Liver (tissue), 7 donors: ENCODE measurements at regions not wholly inside any gene's neighbourhood (a gene's known extent, or its start where the extent isn't known, plus 50 kb on each side); places are given as distances from the start of the nearest gene placed in this dataset.
A peak's percentile ranks its signal among the peaks of the same experiment; 100 is the strongest.

ENCODE experiments used
- DNase-seq: peaks from one replicate; pipeline ENCODE4 v3.0.0-alpha.2; 2017; ENCODE audit warnings: low spot score
- H3K27ac ChIP-seq, 2 donors: one replicate each; pipeline ENCODE4 v1.7.0; 2013; ENCODE audit warnings: inconsistent platforms in 2 of 2, low read length in 2 of 2, control low read depth in 1 of 2, low read depth in 1 of 2, mild to moderate bottlenecking in 1 of 2
- H3K27me3 ChIP-seq, 4 donors: one replicate each; pipeline versions ENCODE4 v1.6.1 to v1.7.0; 2013; ENCODE audit warnings: low read length in 3 of 4, inconsistent platforms in 1 of 4, mild to moderate bottlenecking in 1 of 4, moderate library complexity in 1 of 4; ENCODE audit not compliant: control insufficient read depth in 4 of 4, insufficient read depth in 4 of 4
- H3K36me3 ChIP-seq, 4 donors: one replicate each; pipeline versions ENCODE4 v1.6.1 to v1.7.0; 2013; ENCODE audit warnings: low read length in 3 of 4, mild to moderate bottlenecking in 3 of 4, low read depth in 1 of 4, moderate library complexity in 1 of 4; ENCODE audit not compliant: control insufficient read depth in 4 of 4, insufficient read depth in 3 of 4
- H3K4me1 ChIP-seq, 4 donors: one replicate each; pipeline versions ENCODE4 v1.6.1 to v1.7.0; 2013; ENCODE audit warnings: low read length in 3 of 4, mild to moderate bottlenecking in 3 of 4, moderate library complexity in 1 of 4; ENCODE audit not compliant: control insufficient read depth in 4 of 4, insufficient read depth in 4 of 4
- H3K4me3 ChIP-seq, 3 donors: one replicate each; pipeline versions ENCODE4 v1.6.1 to v1.7.0; 2013; ENCODE audit warnings: low read length in 3 of 3, control low read depth in 1 of 3, low read depth in 1 of 3, mild to moderate bottlenecking in 1 of 3
- H3K9ac ChIP-seq, 2 donors: one replicate each; pipeline ENCODE4 v1.7.0; 2013; ENCODE audit warnings: low read length in 2 of 2, mild to moderate bottlenecking in 2 of 2, moderate library complexity in 2 of 2, control low read depth in 1 of 2, low read depth in 1 of 2
- H3K9me3 ChIP-seq, 4 donors: one replicate each; pipeline versions ENCODE4 v1.6.1 to v1.7.0; 2013; ENCODE audit warnings: low read length in 3 of 4; ENCODE audit not compliant: control insufficient read depth in 4 of 4
- EGR1 ChIP-seq, 2 donors: IDR thresholded peaks; 2 replicates each; pipeline ENCODE4 v1.6.1; 2016 to 2018; ENCODE audit warnings: antibody characterized with exemption in 2 of 2, low read depth in 2 of 2
- FOXA1 ChIP-seq: IDR thresholded peaks from 2 replicates; pipeline ENCODE4 v1.6.1; 2016; ENCODE audit warnings: antibody characterized with exemption
- GABPA ChIP-seq, 2 donors: IDR thresholded peaks in 1 of 2; conservative IDR thresholded peaks in 1 of 2; 2 replicates each; pipeline ENCODE4 v1.6.1; 2016; ENCODE audit warnings: antibody characterized with exemption in 2 of 2, mild to moderate bottlenecking in 1 of 2, moderate library complexity in 1 of 2
- HNF4A ChIP-seq, 2 donors: conservative IDR thresholded peaks; 2 replicates each; pipeline ENCODE4 v1.6.1; 2016; ENCODE audit warnings: antibody characterized with exemption in 2 of 2, mild to moderate bottlenecking in 2 of 2
- JUND ChIP-seq, 2 donors: IDR thresholded peaks; 2 replicates each; pipeline ENCODE4 v1.6.1; 2016; ENCODE audit warnings: antibody characterized with exemption in 2 of 2
- NR2F2 ChIP-seq: IDR thresholded peaks from 2 replicates; pipeline ENCODE4 v1.6.1; 2016; ENCODE audit warnings: antibody characterized with exemption
- RAD21 ChIP-seq, 2 donors: IDR thresholded peaks; 2 replicates each; pipeline ENCODE4 v1.6.1; 2016; ENCODE audit warnings: antibody characterized with exemption in 2 of 2, mild to moderate bottlenecking in 2 of 2
- RXRA ChIP-seq, 2 donors: IDR thresholded peaks; 2 replicates each; pipeline ENCODE4 v1.6.1; 2017 to 2018; ENCODE audit warnings: antibody characterized with exemption in 2 of 2, mild to moderate bottlenecking in 1 of 2
- SP1 ChIP-seq: IDR thresholded peaks from 2 replicates; pipeline ENCODE4 v1.6.1; 2018; ENCODE audit warnings: antibody characterized with exemption, mild to moderate bottlenecking
- TAF1 ChIP-seq: conservative IDR thresholded peaks from 2 replicates; pipeline ENCODE4 v1.6.1; 2016; ENCODE audit warnings: antibody characterized with exemption, mild to moderate bottlenecking
- YY1 ChIP-seq: IDR thresholded peaks from 2 replicates; pipeline ENCODE4 v1.6.1; 2016; ENCODE audit warnings: antibody characterized with exemption, mild to moderate bottlenecking
- WGBS: extraction: QIAGEN DNeasy Blood & Tissue Kit; methylation state at CpG from one replicate; pipeline ENCODE4 v1.1.7; 2013; 5-methylcytosine and 5-hydroxymethylcytosine counted together
- TF ChIP-seq, protein P1 (sequence below): IDR thresholded peaks from 2 replicates; pipeline ENCODE4 v1.6.1; 2016; ENCODE audit warnings: antibody characterized with exemption
- TF ChIP-seq, protein P2 (sequence below): IDR thresholded peaks from 2 replicates; pipeline ENCODE4 v1.6.1; 2016; ENCODE audit warnings: antibody characterized with exemption
- TF ChIP-seq, protein P3 (sequence below): IDR thresholded peaks from 2 replicates; pipeline ENCODE4 v1.6.1; 2016; ENCODE audit warnings: antibody characterized with exemption, mild to moderate bottlenecking
- donor health status: healthy.
- donor health status: healthy.
- donor health status: healthy.
- donor health status: healthy.

DNA sequence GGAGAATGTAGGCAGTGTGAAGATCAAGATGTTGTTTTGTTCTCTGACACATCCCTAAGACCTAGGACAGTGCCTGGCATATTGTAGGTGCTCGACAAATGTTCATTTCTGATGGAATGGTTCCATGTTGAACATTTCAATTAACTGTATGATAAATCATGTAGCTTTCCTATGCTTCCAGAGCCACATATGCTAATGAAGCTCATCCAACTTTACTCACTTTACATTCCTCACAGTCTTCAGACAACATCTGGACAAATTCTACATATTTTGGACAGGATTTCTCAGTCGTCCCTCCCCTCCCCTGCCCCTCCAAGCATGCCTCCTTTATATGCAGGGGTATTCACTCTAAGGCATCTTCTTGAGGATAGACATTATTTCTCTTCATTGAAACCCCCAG, 177.9 kb downstream of the BLID start:
- 71% methylated on average over 2 of the region's 2 CpGs for WGBS
- Histone ChIP-seq H3K36me3 (no peaks in the 10 kb centered on the region), H3K4me1 (peaks cover 0 to 5% (median 0%) of the 10 kb centered on the region in 4 donors), H3K9ac (no peak overlapping the region), H3K4me3 (no peak overlapping the region), H3K27me3 (no peaks in the 10 kb centered on the region), H3K9me3 (no peaks in the 10 kb centered on the region), H3K27ac (no peak overlapping the region)
- no peak for DNase-seq
- no peak for TF ChIP-seq NR2F2
- TF ChIP-seq, protein P1, sequence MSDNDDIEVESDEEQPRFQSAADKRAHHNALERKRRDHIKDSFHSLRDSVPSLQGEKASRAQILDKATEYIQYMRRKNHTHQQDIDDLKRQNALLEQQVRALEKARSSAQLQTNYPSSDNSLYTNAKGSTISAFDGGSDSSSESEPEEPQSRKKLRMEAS = no peak
- no peak for TF ChIP-seq JUND (IDR thresholded peaks at IDR 0.05)
- TF ChIP-seq FOXA1 = no peak
- TF ChIP-seq YY1 = no peak

DNA sequence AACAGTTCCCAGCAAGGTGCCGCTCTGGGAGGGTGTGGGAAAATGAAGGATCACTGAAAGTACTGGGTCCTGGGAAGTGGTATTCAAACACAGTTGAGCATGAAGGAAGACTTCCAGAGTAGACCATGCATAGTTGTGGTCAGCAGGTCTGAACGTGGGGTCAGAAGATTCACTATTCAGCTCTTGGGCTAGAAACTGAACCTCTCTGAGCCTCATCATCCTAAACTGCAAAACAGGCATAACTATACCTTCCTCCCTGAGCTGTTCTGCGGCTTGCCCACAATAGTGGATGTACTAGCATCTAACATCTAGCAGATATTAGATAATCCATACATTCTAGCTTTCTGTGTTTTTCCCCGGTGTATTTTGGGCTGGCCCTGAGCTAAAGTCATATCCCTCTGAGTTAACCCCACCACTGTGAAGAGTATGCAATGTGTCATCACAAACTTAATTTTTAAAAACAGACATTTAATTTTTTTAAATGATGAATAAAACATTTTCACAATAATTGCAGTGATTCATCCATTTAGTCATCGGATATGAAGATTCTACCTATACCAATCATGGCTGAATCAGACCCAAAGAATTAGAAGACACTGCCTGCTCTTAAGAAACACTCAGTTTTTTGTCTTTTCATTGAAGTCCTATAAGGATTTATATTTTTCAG, 179.1 kb downstream of the BLID start:
- no peak for TF ChIP-seq TAF1
- TF ChIP-seq EGR1 (IDR thresholded peaks at IDR 0.05; ENCODE audit: low read depth in 2 of 2) = no peak
- no peak for TF ChIP-seq SP1
- H3K27ac ChIP-seq = peak overlapping the region; percentile 49 to 81
- no peak overlapping the region for H3K4me3 ChIP-seq
- H3K27me3 ChIP-seq = no peaks in the 10 kb centered on the region
- no peak for DNase-seq
- peaks cover 2 to 15% (median 6%) of the 10 kb centered on the region in 4 donors for H3K4me1 ChIP-seq
- 74% methylated on average over 5 of the region's 5 CpGs for WGBS
- H3K9me3 ChIP-seq = no peaks in the 10 kb centered on the region
- no peaks in the 10 kb centered on the region for H3K36me3 ChIP-seq
- no peak overlapping the region for H3K9ac ChIP-seq

DNA sequence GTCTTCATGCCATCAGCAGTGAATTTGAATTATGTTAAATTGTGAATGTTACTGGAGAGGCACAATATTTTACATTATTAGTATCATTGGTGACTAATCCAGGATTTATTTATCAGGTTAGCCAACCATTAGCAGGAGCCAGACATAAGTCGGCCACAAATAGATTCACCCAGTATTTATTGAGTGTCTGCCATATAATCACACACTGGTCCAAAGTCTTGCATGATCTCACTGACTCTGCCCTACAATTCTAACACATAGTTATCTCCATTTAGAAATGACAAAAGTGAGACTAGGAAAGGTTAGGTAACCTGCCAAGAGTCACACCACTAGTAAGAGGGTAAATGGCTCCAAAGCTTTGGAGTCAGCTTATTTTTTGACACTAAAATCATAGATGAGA, 179.6 kb downstream of the BLID start:
- TF ChIP-seq RAD21 (IDR thresholded peaks at IDR 0.05) (no peak), YY1 (peak; percentile 78), GABPA (IDR thresholded peaks at IDR 0.05 in 1 of 2, conservative IDR thresholded peaks at IDR 0.05 in 1 of 2) (no peak), JUND (IDR thresholded peaks at IDR 0.05) (peak; percentile 63 to 71), NR2F2 (no peak), HNF4A (conservative IDR thresholded peaks at IDR 0.05) (peak; percentile 75 to 89), EGR1 (IDR thresholded peaks at IDR 0.05; ENCODE audit: low read depth in 2 of 2) (no peak), SP1 (peak; percentile 22), RXRA (IDR thresholded peaks at IDR 0.05) (peak in 1 of 2 donors; percentile 59)
- TF ChIP-seq, protein P2, sequence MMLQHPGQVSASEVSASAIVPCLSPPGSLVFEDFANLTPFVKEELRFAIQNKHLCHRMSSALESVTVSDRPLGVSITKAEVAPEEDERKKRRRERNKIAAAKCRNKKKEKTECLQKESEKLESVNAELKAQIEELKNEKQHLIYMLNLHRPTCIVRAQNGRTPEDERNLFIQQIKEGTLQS = peak; percentile 31
- TF ChIP-seq, protein P3, sequence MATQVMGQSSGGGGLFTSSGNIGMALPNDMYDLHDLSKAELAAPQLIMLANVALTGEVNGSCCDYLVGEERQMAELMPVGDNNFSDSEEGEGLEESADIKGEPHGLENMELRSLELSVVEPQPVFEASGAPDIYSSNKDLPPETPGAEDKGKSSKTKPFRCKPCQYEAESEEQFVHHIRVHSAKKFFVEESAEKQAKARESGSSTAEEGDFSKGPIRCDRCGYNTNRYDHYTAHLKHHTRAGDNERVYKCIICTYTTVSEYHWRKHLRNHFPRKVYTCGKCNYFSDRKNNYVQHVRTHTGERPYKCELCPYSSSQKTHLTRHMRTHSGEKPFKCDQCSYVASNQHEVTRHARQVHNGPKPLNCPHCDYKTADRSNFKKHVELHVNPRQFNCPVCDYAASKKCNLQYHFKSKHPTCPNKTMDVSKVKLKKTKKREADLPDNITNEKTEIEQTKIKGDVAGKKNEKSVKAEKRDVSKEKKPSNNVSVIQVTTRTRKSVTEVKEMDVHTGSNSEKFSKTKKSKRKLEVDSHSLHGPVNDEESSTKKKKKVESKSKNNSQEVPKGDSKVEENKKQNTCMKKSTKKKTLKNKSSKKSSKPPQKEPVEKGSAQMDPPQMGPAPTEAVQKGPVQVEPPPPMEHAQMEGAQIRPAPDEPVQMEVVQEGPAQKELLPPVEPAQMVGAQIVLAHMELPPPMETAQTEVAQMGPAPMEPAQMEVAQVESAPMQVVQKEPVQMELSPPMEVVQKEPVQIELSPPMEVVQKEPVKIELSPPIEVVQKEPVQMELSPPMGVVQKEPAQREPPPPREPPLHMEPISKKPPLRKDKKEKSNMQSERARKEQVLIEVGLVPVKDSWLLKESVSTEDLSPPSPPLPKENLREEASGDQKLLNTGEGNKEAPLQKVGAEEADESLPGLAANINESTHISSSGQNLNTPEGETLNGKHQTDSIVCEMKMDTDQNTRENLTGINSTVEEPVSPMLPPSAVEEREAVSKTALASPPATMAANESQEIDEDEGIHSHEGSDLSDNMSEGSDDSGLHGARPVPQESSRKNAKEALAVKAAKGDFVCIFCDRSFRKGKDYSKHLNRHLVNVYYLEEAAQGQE = no peak
- TF ChIP-seq, protein P1 = peak; percentile 25
- Histone ChIP-seq H3K27me3 (no peaks in the 10 kb centered on the region), H3K36me3 (no peaks in the 10 kb centered on the region), H3K9me3 (no peaks in the 10 kb centered on the region), H3K27ac (peak overlapping the region; percentile 54 to 81), H3K4me3 (no peak overlapping the region), H3K4me1 (peaks cover 4 to 20% (median 11%) of the 10 kb centered on the region in 4 donors), H3K9ac (no peak overlapping the region)
- WGBS = 40% methylated on average over 1 of the region's 1 CpG
- no peak for DNase-seq
